B cell (primary cell): ENCODE measurements at regions not wholly inside any gene's neighbourhood (a gene's known extent, or its start where the extent isn't known, plus 50 kb on each side); places are given as distances from the start of the nearest gene placed in this dataset.

Source experiments
- ATAC-seq: fragments of 200-7000 bp; cut with Tn5 transposase; one replicate; pipeline ENCODE4 v1.10.0; 2021; ENCODE audit warnings: low read depth, mild to moderate bottlenecking, moderate number of reproducible peaks, moderate library complexity
- CTCF ChIA-PET: fragments of 350-600 bp; sonication (Branson Sonifier 250); formaldehyde crosslinking; loops from one replicate; lab custom pipeline; 2021; ENCODE audit warnings: antibody characterized with exemption, inconsistent platforms; lab: Charles Lee
- POLR2A ChIA-PET: fragments of 350-600 bp; sonication (Branson Sonifier 250); formaldehyde crosslinking; loops from one replicate; lab custom pipeline; 2021; ENCODE audit warnings: antibody characterized with exemption; lab: Charles Lee
- DNase-seq: peaks from one replicate; pipeline ENCODE4 v3.0.0; 2013
- H2AFZ ChIP-seq: 2 replicates; pipeline ENCODE4 v1.6.1; 2012; ENCODE audit warnings: mild to moderate bottlenecking, low read depth, low read length; ENCODE audit not compliant: insufficient read depth, poor library complexity, severe bottlenecking
- H3K27ac ChIP-seq, 2 donors: 1 replicate in 1 of 2; 2 replicates in 1 of 2; pipeline ENCODE4 v1.5.1; 2012 to 2013; ENCODE audit warnings: low read length in 2 of 2, mild to moderate bottlenecking in 2 of 2, moderate library complexity in 1 of 2
- H3K27me3 ChIP-seq, 4 experiments: fragments of 200-600 bp in 1 of 4; sonication (generic) in 1 of 4; replicated peaks in 1 of 4; 1 replicate in 2 of 4; 2 replicates in 2 of 4; pipeline versions ENCODE4 v1.6.1 to v1.7.0; 2013 to 2016; ENCODE audit warnings: low read length in 3 of 4, mild to moderate bottlenecking in 2 of 4, mixed read lengths in 1 of 4, moderate library complexity in 1 of 4; ENCODE audit not compliant: insufficient read depth in 4 of 4, control insufficient read depth in 3 of 4; ENCODE audit errors: control extremely low read depth in 1 of 4
- H3K36me3 ChIP-seq, 2 experiments: replicated peaks in 1 of 2; 1 replicate in 1 of 2; 2 replicates in 1 of 2; pipeline versions ENCODE4 v1.6.1 to v1.7.1; 2013; ENCODE audit warnings: low read length in 1 of 2; ENCODE audit not compliant: insufficient read depth in 2 of 2, control insufficient read depth in 1 of 2; ENCODE audit errors: control extremely low read depth in 1 of 2, extremely low read depth in 1 of 2
- H3K4me1 ChIP-seq, 2 donors: fragments of 200-600 bp in 1 of 2; sonication (generic) in 1 of 2; 1 replicate in 1 of 2; 2 replicates in 1 of 2; pipeline versions ENCODE4 v1.5.1 to v1.6.1; 2013 to 2017; ENCODE audit warnings: low read length in 2 of 2; ENCODE audit not compliant: control insufficient read depth in 2 of 2, insufficient read depth in 2 of 2
- H3K4me2 ChIP-seq: replicated peaks from 2 replicates; pipeline ENCODE3; 2012; ENCODE audit warnings: mild to moderate bottlenecking, low read depth, low read length; ENCODE audit not compliant: poor library complexity, severe bottlenecking
- H3K4me3 ChIP-seq, 5 experiments: fragments of 200-600 bp in 1 of 5; sonication (generic) in 1 of 5; 1 replicate in 3 of 5; 2 replicates in 2 of 5; pipeline versions ENCODE4 v1.5.1 to v1.7.0; 2011 to 2016; ENCODE audit warnings: low read length in 4 of 5, mild to moderate bottlenecking in 4 of 5, low read depth in 2 of 5, control low read depth in 1 of 5, moderate library complexity in 1 of 5; ENCODE audit not compliant: insufficient read depth in 1 of 5; ENCODE audit errors: control extremely low read depth in 1 of 5, extremely low read depth in 1 of 5
- H3K79me2 ChIP-seq: fragments of 200-600 bp; sonication (generic); one replicate; pipeline ENCODE4 v1.6.0; 2016; ENCODE audit warnings: low read length; ENCODE audit not compliant: control insufficient read depth, insufficient read depth
- H3K9ac ChIP-seq: fragments of 200-600 bp; sonication (generic); 2 replicates; pipeline ENCODE4 v1.6.1; 2017; ENCODE audit warnings: mild to moderate bottlenecking, low read length, moderate library complexity
- H3K9me3 ChIP-seq, 3 donors: one replicate each; pipeline versions ENCODE4 v1.6.1 to v1.7.1; 2013; ENCODE audit warnings: low read length in 2 of 3; ENCODE audit not compliant: control insufficient read depth in 2 of 3, insufficient read depth in 1 of 3; ENCODE audit errors: control extremely low read depth in 1 of 3
- H4K20me1 ChIP-seq: 2 replicates; pipeline ENCODE4 v1.6.0; 2012; ENCODE audit warnings: mild to moderate bottlenecking, low read length; ENCODE audit not compliant: insufficient read depth, control insufficient read depth, poor library complexity, severe bottlenecking
- H3K27ac Mint-ChIP-seq: one replicate; pipeline ENCODE4 v1.8.0; 2021; ENCODE audit warnings: mixed read lengths
- H3K27me3 Mint-ChIP-seq: one replicate; pipeline ENCODE4 v1.8.0; 2021; ENCODE audit warnings: mixed read lengths
- H3K4me1 Mint-ChIP-seq: one replicate; pipeline ENCODE4 v1.8.0; 2021; ENCODE audit warnings: mixed read lengths
- H3K4me3 Mint-ChIP-seq: one replicate; pipeline ENCODE4 v1.8.0; 2021; ENCODE audit warnings: mixed read lengths
- H3K9me3 Mint-ChIP-seq: one replicate; pipeline ENCODE4 v1.8.0; 2022; ENCODE audit warnings: mixed read lengths; ENCODE audit not compliant: insufficient read depth
- CTCF ChIP-seq: fragments of 200-600 bp; IDR thresholded peaks from one replicate; pipeline ENCODE4 v1.8.0; 2022; ENCODE audit warnings: antibody characterized with exemption, mild to moderate bottlenecking
- EZH2 ChIP-seq: IDR thresholded peaks from 2 replicates; pipeline ENCODE4 v1.6.1; 2012; ENCODE audit warnings: borderline replicate concordance, low read depth, mild to moderate bottlenecking, moderate library complexity, low read length; ENCODE audit not compliant: insufficient read depth, poor library complexity, severe bottlenecking
- WGBS: methylation state at CpG from one replicate; pipeline ENCODE4 v1.1.5; 2013; ENCODE audit warnings: missing lambda C conversion rate; ENCODE audit not compliant: insufficient coverage; 5-methylcytosine and 5-hydroxymethylcytosine counted together
- intact Hi-C: fragments of 100-400 bp; cut with micrococcal nuclease; formaldehyde crosslinking; loops from one replicate; pipeline ENCODE4 v1.10.0; 2022

GRCh38 chr6:137982418-137983189, 115.5 kb downstream of the TNFAIP3 start:
- no peak overlapping the region for H3K4me2 ChIP-seq
- 72% methylated on average over 8 of the region's 12 CpGs for WGBS
- Mint-ChIP-seq H3K27me3 (no peaks in the 10 kb centered on the region), H3K4me1 (peaks cover 20% of the 10 kb centered on the region), H3K4me3 (no peak overlapping the region), H3K9me3 (no peaks in the 10 kb centered on the region), H3K27ac (no peak overlapping the region)
- intact Hi-C loops = no loop called here
- TF ChIP-seq EZH2 (no peak), CTCF (no peak)
- H3K4me3 ChIP-seq = no peak overlapping the region
- no peaks in the 10 kb centered on the region for H3K79me2 ChIP-seq
- DNase-seq = no peak
- no peaks in the 10 kb centered on the region for H3K27me3 ChIP-seq
- H3K9me3 ChIP-seq = no peaks in the 10 kb centered on the region
- H3K9ac ChIP-seq = no peak overlapping the region
- no peaks in the 10 kb centered on the region for H4K20me1 ChIP-seq
- peaks cover 0 to 7% of the 10 kb centered on the region in 2 donors for H3K4me1 ChIP-seq
- no peak overlapping the region for H3K27ac ChIP-seq
- no peaks in the 10 kb centered on the region for H3K36me3 ChIP-seq
- CTCF ChIA-PET = interaction anchor here (1.0 kb wide), 1 partner anchor 22 kb away, joined by 3 read pairs; no protein-coding TSS in a partner anchor
- no peak overlapping the region for H2AFZ ChIP-seq
- POLR2A ChIA-PET = no interaction called here
- ATAC-seq = no peak

- Mint-ChIP-seq H3K4me1 (peaks cover 20% of the 10 kb centered on the region), H3K27me3 (no peaks in the 10 kb centered on the region), H3K9me3 (no peaks in the 10 kb centered on the region), H3K27ac (no peak overlapping the region), H3K4me3 (no peak overlapping the region)
- ChIA-PET POLR2A (no interaction called here), CTCF (interaction anchor here (1.0 kb wide), 1 partner anchor 21 kb away, joined by 3 read pairs; no protein-coding TSS in a partner anchor)
- 93% methylated on average over 3 of the region's 5 CpGs for WGBS
- H3K4me3 ChIP-seq = no peak overlapping the region
- H3K4me2 ChIP-seq = no peak overlapping the region
- no peak overlapping the region for H3K9ac ChIP-seq
- H3K79me2 ChIP-seq = no peaks in the 10 kb centered on the region
- H3K36me3 ChIP-seq = no peaks in the 10 kb centered on the region
- DNase-seq = no peak
- H4K20me1 ChIP-seq = no peaks in the 10 kb centered on the region
- peaks cover 0 to 7% of the 10 kb centered on the region in 2 donors for H3K4me1 ChIP-seq
- no peak for ATAC-seq
- no peak overlapping the region for H3K27ac ChIP-seq
- H3K9me3 ChIP-seq = no peaks in the 10 kb centered on the region
- TF ChIP-seq EZH2 (no peak), CTCF (no peak)
- intact Hi-C loops = no loop called here
- no peak overlapping the region for H2AFZ ChIP-seq
- H3K27me3 ChIP-seq = no peaks in the 10 kb centered on the region
These were observed 116.2 kb downstream of the TNFAIP3 start for GRCh38 chr6:137983269-137983668.
